GM19043 (cell line): ENCODE measurements at regions not wholly inside any gene's neighbourhood (a gene's known extent, or its start where the extent isn't known, plus 50 kb on each side); places are given as distances from the start of the nearest gene placed in this dataset.
"Not testable (repeated sequence)": the region's sequence is repeated elsewhere in the genome, so short reads cannot be mapped to it uniquely, and the experiment has no call there.

Source experiments
- ATAC-seq: cut with Tn5 transposase; IDR thresholded peaks from one replicate; pipeline ENCODE4 v1.9.1; 2021; ENCODE audit warnings: low read depth; ENCODE audit not compliant: unreplicated experiment

DNA sequence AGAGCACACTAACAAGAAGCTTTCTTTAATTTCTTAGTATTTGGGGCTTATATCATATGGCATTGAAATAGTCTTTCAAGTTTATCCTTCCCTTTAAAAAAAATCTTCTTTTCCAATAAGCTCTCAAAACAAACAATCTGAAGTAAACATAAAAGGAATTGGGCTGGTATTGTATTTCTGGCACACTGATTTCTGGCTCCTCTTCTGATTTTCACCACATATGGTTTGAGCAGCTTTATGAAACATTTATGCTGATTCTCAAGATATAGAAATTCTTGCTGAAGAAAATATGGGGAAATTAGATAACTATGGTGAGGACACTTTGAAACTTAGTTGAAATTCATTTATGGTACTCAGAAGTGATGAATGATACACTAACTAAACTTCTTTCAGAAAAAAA, 467.2 kb downstream of the TFAP2B start:
- ATAC-seq, result no peak

DNA sequence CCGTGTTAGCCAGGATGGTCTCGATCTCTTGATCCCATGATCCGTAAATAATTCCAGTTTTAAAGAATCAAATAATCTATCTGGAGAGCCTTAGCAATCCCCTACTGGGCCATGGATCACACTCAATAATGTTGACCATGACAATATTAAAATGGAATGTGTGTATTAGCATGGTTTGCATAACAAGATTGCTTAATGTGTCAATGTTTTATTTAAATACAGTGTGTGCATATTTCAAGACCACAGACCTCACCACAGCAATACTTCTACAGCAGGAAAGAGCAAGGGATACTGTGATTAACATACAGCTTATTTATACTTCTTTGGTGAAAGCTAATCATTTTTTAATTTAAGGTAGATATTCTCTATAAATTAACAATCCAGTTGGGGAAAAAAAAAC, 470.4 kb downstream of the TFAP2B start:
- ATAC-seq, result no peak

DNA sequence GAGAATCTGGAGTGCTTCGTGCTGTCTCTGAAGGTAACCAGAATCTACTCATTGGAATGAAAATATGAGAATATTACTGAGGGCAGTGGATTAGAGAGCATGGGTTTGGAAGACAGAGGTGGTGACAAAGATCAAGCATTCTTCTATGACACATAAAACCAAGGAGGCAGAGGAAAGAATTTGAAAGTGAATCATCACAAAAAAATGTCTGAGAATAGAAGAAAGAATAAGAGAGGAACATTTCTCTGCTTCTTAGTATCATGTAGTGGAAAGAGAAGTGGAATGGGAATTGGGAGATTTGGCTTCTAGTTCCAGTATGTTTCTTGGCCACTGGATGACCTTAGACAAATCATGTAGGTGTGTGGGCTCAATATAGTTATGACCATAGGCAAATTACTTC, 474.0 kb downstream of the TFAP2B start:
- ATAC-seq, result no peak

DNA sequence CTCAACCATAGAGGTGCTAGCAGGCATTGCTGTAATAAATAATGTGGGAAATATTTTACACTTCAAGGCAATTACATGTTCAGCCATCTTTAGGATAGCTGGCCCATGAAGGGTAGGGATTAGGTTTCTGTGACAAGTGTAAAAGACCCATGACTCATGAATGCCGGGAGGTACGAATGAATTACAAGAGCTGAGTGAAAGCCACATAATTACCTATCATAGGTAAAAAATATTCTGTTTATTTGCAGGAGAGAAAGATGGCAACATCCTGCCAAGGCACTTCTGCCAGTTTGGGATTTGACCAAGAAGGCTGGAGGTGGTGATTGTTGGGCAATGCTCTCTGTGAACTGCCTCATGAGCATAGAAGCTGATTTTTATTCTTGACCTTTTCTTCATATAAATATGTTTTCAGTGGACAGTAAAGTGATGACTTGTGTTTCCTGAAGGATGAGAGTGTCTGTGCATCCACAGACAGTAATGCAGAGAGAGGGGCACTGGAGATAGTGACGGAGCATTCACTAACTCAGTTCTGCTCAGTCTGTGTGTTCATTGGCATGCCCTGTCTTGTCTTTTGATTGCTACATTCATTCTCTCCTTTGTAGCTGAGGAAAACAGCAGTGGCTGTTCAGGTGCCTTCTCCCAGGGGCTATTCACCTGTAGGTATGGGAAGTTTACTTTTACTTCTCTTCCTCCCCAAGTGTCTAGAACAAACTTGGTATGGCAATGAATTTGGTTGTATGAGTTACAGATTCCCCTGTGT, 481.1 kb downstream of the TFAP2B start:
- no peak for ATAC-seq

DNA sequence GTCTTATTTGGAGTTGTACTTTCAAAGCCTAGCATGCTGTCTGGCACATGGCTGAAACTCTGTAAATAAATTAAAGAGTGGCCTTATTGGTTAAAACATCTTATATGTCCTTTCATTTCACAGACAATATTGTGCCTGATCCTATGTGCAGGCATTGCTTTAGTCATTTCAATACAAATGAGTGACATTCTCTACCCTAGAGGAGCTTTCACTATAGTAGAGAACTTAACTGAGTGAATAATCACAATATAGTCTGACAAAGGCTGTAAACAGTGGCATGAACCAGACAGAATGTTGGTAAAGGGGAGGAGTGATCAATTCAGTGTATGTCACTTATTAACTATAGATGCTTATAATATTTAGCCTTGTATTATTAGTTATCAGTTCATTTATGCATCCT, 481.8 kb downstream of the TFAP2B start:
- no peak for ATAC-seq

DNA sequence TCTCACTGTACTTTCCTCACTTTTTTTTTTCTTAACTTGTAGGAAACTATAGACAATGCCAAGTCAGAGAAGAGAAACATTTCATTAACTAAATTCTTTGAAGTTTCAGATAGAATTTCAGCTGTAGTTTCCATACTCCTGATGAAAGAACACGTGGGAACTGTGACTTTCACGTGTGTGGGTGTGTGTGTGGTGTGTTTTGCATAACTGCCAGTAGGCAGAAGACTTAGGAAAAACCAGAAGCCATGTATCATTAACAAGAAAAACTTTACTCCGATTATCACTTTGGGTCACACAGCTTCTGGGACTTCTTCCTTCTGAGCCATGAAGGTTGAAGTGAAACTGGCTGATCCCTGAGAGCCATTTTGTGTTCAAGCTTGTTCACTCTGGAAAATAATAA, 483.3 kb downstream of the TFAP2B start:
- no peak for ATAC-seq

DNA sequence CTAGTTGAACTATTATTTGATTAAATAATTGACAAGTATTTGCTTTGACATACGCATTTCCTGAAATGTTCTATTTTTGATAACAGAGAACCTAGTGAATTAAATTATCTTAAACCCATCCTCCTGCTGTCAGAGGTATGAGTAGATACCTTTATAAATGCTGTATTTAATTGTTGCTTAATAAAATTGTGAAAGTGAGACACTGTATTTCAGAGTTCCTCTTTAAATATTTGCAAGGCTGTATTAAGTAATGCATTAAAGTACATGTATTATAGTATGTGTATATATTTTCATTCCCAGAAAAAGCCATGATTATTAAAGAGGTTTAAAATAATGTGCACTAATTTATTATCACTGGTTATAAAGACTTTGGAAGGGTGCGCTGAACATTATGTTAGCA, 483.8 kb downstream of the TFAP2B start:
- ATAC-seq, result no peak

DNA sequence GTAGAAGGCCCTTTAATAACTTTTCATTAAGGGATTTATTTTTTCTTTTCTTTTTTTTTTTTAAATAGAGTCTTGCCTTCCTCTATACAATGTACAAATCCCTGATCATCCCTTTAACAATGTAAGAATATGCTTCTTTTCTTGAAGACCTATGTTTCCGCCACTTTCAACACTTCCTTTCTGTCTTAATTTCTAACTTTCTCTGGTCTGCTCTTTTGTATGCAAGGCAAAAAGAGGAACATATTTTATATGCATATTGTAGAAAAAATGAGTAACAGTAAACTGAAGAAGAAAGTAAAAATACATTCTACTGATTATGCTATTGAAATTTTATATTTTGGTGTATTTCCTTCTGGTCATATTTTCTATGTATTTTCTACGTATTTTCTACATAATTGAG, 484.7 kb downstream of the TFAP2B start:
- ATAC-seq, result no peak

DNA sequence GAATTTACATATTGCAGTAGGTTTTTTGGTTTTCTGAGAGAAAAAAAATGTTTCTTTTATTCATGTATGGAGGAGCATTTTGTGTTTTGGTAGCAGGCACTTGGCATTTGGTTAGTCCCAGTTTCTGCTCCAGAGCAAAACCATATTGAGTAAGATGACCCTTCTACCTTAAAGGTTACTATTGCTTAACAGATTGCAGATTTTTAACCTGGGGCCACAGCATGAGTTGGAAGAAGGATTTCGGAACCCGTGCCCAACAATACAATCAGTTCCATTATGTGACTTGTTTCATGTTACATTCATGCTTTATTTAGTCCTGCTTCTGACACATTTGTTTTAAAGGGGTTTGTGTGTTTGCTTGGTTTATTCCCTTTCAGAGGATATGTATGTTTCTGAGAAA, 496.3 kb downstream of the TFAP2B start:
- ATAC-seq, result no peak

DNA sequence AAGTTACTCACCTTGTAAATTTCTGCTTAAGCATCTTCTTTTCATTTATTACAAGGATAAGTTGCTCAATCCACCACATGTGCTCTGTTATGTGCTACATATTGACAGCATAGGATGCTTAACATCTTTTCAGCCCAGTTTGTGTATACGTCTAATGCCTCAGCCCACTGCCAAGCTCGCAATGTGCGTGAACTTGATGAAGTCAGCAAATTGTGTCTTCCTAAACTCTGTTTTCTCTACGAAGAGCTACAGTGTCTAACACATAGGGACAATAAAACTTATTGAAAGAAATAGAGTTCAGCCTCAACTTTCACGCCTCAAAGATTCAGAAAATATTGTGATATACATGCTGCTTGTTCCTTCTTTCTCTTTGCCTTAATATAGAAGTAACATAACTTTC, 500.0 kb downstream of the TFAP2B start:
- no peak for ATAC-seq

DNA sequence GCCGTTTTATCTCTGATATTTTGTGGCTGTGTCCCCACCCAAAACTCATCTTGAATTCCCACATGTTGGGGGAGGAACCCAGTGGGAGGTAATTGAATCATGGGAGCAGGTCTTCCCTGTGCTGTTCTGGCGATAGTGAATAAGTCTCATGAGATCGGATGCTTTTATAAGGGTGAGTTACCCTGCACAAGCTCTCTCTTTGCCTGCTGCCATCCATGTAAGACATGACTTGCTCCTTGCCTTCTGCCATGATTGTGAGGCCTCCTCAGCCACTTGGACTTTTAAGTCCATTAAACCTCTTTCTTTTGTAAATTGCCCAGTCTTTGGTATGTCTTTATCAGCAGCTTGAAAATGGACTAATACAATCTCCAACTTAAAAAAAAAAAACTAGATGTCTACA, 502.8 kb downstream of the TFAP2B start:
- ATAC-seq, result not testable (repeated sequence)

DNA sequence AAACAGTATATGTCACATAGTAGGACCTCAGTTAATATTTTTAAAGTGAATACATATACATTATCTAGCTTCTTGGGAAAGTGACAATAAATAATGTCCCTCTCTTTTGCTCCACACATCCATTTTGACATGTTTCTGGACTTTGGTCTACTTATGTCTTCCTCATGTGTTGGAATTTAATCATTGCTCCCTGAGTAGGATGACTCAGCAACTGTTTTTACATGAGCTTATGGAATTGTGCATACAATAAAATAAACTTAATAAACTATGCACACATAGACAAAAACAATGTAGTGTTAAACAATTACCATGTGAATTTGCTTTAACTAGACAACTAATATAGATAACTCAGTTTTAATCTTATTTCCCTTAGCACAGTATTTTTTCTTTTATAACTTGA, 503.8 kb downstream of the TFAP2B start:
- no peak for ATAC-seq

DNA sequence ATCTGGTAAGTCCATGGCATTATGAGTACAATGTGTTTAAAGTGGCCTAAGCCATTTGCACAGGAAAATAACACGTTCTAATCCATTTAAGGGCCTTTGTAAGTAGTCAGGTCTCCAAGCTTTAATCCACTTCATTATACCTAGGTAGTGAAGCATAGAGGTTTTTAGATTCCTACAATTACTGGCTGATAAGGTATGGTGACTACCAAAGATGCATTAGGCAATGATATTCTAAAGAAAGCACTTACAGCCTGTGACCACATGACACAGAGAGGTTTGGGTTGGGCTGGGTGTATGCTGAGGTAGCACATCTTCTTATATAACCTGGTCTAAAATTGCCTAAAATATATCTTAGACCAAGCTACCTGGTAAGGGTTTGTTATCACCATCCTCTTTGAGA, 504.4 kb downstream of the TFAP2B start:
- ATAC-seq, result no peak

DNA sequence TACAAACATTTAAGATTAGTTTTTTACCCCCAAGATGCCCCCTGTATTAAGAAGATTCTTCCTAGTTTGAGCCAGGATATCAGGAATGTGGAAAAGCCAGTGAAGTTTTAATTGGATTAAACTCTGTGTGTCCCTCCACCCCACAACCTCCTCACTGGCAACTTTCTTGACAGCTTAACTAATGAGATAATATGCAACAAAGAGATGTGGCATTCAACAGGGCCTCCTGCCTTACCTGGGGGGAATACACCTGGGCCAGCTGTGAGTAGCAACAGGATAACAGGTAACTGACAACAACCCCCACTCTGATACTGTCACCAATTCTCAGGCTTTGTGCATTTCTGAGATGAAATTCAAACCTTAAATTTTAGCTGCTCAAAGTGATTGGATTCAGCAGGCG, 512.3 kb downstream of the TFAP2B start:
- no peak for ATAC-seq

DNA sequence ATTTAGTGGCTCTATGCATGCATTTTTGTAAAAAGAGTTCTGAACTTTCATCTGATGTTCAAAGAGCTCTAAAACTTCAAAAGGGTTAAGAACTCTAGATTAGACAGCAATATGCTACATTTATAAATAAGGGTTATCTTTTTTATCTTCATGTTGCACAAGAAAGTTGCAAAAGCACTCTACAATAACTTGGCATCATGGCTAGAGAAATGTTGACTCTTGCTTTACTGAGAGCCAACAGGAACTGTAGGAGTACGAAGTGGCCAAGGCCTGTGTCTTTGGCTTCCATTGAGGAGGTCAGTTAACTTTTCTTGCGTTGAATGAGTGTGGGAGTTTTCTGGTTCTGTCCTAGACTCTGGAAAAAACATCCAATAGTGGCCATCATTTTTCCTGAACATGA, 516.9 kb downstream of the TFAP2B start:
- ATAC-seq, result no peak

DNA sequence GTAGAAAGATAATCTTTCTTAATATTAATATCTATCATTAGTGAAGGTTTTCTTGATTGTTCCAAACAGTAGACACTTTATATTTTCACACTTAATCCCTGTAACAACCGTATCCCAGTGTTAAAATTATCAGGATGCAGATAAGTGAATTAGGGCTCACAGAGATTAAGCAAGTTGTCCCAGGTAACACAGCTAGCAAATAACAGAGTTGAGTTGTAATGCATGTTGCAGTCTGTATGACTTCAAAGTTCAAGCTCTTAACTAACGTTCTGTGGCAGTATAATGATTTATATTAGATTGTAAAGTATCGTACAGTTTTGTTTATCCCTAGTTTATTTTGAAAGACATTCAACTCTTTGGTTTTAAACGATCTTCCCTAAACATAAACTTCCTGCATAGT, 517.5 kb downstream of the TFAP2B start:
- no peak for ATAC-seq

DNA sequence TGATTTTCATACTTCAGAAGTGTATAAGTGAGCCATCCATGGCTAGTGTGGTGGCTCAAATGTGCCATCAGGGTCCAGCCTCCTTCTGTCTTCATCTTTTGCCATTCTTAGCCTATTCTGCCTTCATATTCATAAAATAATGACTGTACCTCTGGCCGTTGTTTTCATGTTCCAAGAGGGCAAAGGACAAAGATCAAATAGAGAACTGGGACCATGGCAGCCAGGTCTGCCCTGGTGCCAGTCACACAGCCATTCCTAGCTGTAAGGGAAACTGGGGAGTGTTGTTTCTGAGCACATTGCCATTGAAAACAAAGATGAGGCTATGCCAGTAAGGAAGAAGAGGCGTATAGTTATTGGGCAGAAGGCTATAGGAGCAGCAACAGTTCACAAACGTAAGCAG, 518.6 kb downstream of the TFAP2B start:
- no peak for ATAC-seq

DNA sequence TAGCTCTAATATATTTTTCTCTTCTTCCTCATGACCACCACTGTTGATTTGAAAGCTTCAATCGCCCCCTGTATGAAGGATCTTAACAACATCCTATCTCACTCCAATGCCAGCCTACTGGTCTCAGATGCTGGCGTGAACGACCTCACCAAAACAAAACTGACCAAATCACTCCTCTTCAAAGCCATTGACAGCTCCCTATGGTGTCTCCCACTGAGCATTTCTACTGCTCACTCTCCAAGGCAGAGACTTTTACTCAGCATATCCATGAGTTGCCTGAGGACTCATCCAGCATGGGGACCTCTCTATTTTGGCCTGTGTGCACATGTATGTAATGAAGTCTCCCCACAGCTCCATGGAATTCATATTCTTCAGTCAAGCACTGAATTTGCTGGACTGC, 520.4 kb downstream of the TFAP2B start:
- ATAC-seq, result no peak

DNA sequence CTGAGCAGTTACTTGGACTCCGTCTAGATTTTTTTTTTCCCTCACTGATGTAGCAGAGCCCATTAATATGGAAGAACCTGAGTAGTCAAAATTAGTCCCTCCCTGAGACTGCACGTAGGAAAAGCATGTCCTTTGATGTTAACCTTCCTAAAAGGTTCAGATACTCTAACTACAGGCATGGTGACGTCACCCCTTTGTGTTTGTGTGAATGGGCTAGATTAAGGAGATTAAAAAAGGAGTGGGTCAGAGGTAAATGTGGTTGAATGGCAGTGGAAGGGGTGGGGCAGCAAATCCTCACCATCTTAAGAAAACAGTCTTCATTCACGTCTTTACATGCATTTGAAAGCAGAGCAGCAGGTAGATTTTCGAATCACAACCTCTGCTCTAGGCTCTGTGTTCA, 521.1 kb downstream of the TFAP2B start:
- ATAC-seq, result no peak

DNA sequence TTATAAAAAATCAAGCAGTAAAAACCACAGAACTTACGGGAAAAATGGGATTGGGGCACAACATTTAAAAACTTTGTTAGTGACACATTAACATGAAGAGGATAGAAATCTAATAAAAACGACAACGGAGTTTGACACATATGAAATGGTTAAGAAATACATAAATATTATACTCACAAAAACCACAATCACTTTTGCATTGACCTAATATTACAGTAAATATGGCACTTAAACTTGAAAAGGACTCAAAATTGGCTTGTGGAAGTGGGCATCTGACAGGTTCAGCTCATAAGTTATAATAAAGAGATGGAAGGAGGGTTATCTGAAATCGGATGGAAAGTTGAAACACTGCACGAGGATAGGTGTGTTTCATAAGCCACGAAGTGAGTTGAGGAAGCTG, 523.7 kb downstream of the TFAP2B start:
- no peak for ATAC-seq

DNA sequence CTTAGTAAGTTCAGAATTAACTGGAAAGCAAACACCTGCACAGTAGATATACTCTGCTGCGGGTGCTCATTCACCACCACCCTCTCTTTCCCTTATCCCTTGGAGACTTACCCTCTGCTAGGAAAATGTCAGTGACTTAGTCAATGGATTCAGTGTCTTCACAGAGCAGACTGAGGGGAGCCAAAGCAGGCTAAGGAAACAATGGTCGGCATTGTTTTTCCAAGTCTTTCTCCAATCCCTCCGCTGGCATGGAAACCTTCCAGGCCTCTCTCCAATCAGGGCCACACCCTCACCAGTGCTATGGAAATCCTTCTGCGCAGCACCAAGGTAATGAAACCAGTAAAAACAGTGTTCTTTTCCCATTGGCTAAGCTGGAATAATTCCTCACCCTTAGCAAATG, 531.2 kb downstream of the TFAP2B start:
- ATAC-seq, result no peak

DNA sequence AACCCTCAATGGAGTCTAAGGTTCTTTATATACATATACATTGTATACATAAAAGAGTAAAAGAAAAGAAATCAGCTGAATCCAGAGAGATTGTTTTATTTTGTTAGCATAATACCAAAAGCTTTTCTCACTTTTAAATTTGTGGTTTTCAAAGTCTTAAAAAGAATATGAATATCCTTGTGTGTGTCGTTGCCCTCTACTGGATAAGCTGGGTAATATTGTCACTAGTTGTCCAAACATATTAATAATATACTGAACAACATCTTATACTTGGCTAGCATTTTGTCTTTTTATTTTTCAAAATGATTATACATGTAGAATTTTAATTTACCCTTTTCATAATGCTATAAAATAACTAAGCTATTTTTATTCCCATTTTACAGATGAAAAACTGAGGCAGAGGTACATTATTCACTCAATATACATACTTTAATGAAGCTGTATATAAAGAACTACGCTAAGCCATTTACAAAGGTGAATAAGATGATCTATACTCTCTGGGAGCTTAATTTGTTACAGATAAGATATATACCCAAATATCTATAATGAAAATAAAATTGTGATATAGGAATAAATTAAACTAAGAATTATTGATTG, 531.7 kb downstream of the TFAP2B start:
- ATAC-seq, result no peak
